Sigmoid colon (tissue), 6 donors: ENCODE measurements at regions not wholly inside any gene's neighbourhood (a gene's known extent, or its start where the extent isn't known, plus 50 kb on each side); places are given as distances from the start of the nearest gene placed in this dataset.

Experiments used
- DNase-seq: peaks from one replicate; pipeline ENCODE4 v3.0.0-alpha.2; 2019
- H3K27ac ChIP-seq, 4 donors: fragments of 200-600 bp; sonication (generic); one replicate each; pipeline ENCODE4 v1.5.1; 2016 to 2019; ENCODE audit warnings: mild to moderate bottlenecking in 1 of 4
- H3K27me3 ChIP-seq, 3 donors: fragments of 200-600 bp; sonication (generic); one replicate each; pipeline ENCODE4 v1.5.1; 2019; ENCODE audit warnings: mild to moderate bottlenecking in 1 of 3
- H3K36me3 ChIP-seq, 4 donors: fragments of 200-600 bp; sonication (generic); one replicate each; pipeline ENCODE4 v1.5.1; 2016 to 2019
- H3K4me1 ChIP-seq, 4 donors: fragments of 200-600 bp; sonication (generic); one replicate each; pipeline ENCODE4 v1.5.1; 2017 to 2019
- H3K4me3 ChIP-seq, 4 donors: fragments of 200-600 bp; sonication (generic); one replicate each; pipeline ENCODE4 v1.5.1; 2017 to 2019; ENCODE audit warnings: mild to moderate bottlenecking in 2 of 4, moderate library complexity in 1 of 4
- H3K9me3 ChIP-seq, 4 donors: fragments of 200-600 bp in 3 of 4; sonication (generic) in 3 of 4; one replicate each; pipeline versions ENCODE4 v1.5.1 to v1.6.1; 2013 to 2019
- EP300 ChIP-seq, 4 donors: sonication (generic); formaldehyde crosslinking; IDR thresholded peaks; one replicate each; pipeline ENCODE4 v1.6.1; 2017; ENCODE audit warnings: antibody characterized with exemption in 4 of 4
- POLR2A ChIP-seq, 2 donors: fragments of 450-650 bp; IDR thresholded peaks; one replicate each; pipeline ENCODE4 v1.6.1; 2016; ENCODE audit warnings: antibody characterized with exemption in 2 of 2, mild to moderate bottlenecking in 2 of 2, moderate library complexity in 2 of 2
- POLR2AphosphoS5 ChIP-seq, 4 donors: sonication (generic); formaldehyde crosslinking; IDR thresholded peaks; one replicate each; pipeline ENCODE4 v1.6.1; 2017; ENCODE audit warnings: antibody characterized with exemption in 4 of 4
- WGBS, 2 donors: extraction: QIAGEN DNeasy Blood & Tissue Kit; methylation state at CpG; one replicate each; pipeline ENCODE4 v1.1.7; 2013; 5-methylcytosine and 5-hydroxymethylcytosine counted together
- intact Hi-C: fragments of 100-400 bp; cut with DNase I; formaldehyde crosslinking; loops from one replicate; pipeline ENCODE4 v1.15.1; 2023
- TF ChIP-seq, protein P1 (sequence below), 4 experiments: fragments of 450-650 bp in 3 of 4; fragments of 200-600 bp in 1 of 4; IDR thresholded peaks; one replicate each; pipeline ENCODE4 v1.5.1; 2016 to 2019; ENCODE audit warnings: antibody characterized with exemption in 4 of 4, mild to moderate bottlenecking in 3 of 4, moderate library complexity in 2 of 4
- donor health status: healthy with polysubstance abuse.
- donor health status: healthy.

DNA sequence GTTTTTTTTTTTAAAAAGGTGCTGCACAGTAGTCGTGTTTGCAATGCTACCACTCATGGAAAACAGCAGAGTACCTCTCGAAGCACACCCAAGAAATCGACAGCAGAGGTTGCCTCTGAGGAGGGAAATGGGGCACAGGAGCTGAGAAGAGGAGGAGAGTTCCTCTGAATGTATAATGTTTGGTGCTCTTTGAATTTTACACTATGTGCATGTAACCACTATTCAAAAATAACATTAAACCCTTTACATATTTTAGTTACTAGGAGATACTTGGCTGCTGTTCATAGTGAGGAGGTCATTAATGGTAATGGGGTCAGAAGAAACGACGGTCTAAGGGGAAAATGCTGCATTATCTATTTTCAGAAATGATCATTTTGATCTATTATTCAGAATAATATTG lies 129.4 kb upstream of the CLEC14A start:
- Histone ChIP-seq H3K27ac (no peak overlapping the region), H3K36me3 (no peaks in the 10 kb centered on the region), H3K4me1 (peaks cover 0 to 7% (median 5%) of the 10 kb centered on the region in 4 donors), H3K27me3 (no peaks in the 10 kb centered on the region), H3K4me3 (no peak overlapping the region), H3K9me3 (no peaks in the 10 kb centered on the region)
- intact Hi-C loops, result no loop called here
- DNase-seq, result no peak
- TF ChIP-seq, protein P1, sequence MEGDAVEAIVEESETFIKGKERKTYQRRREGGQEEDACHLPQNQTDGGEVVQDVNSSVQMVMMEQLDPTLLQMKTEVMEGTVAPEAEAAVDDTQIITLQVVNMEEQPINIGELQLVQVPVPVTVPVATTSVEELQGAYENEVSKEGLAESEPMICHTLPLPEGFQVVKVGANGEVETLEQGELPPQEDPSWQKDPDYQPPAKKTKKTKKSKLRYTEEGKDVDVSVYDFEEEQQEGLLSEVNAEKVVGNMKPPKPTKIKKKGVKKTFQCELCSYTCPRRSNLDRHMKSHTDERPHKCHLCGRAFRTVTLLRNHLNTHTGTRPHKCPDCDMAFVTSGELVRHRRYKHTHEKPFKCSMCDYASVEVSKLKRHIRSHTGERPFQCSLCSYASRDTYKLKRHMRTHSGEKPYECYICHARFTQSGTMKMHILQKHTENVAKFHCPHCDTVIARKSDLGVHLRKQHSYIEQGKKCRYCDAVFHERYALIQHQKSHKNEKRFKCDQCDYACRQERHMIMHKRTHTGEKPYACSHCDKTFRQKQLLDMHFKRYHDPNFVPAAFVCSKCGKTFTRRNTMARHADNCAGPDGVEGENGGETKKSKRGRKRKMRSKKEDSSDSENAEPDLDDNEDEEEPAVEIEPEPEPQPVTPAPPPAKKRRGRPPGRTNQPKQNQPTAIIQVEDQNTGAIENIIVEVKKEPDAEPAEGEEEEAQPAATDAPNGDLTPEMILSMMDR (IDR thresholded peaks at IDR 0.05), result no peak
- no peak for TF ChIP-seq POLR2AphosphoS5 (IDR thresholded peaks at IDR 0.05)
- TF ChIP-seq POLR2A (IDR thresholded peaks at IDR 0.05), result no peak
- no peak for TF ChIP-seq EP300 (IDR thresholded peaks at IDR 0.05)
- 83 to 84% methylated on average over 5 of the region's 5 CpGs for WGBS, 2 donors

DNA sequence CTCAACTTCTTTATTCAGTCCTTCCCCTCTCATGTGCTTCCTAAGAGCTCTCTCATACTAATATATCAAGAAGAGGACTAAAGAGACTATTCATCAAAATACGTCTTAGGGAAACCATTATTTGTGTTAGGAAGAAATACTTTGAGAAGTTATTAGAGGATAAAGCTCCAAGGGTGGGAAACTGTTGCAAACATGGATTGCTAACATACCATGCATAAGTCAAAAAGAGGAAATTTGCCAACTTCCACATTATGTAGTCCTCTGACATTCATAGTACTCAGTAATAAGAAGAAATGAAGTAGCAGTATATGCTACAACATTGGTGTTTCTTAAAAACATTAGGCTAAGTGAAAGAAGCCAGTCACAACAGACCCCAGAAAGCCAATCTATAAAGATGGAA lies 128.8 kb upstream of the CLEC14A start:
- H3K27ac ChIP-seq, result no peak overlapping the region
- H3K36me3 ChIP-seq, result no peaks in the 10 kb centered on the region
- DNase-seq, result no peak
- no peaks in the 10 kb centered on the region for H3K9me3 ChIP-seq
- intact Hi-C loops, result no loop called here
- no peak overlapping the region for H3K4me3 ChIP-seq
- TF ChIP-seq, protein P1 (IDR thresholded peaks at IDR 0.05), result no peak
- no peak for TF ChIP-seq POLR2AphosphoS5 (IDR thresholded peaks at IDR 0.05)
- no peak for TF ChIP-seq POLR2A (IDR thresholded peaks at IDR 0.05)
- TF ChIP-seq EP300 (IDR thresholded peaks at IDR 0.05), result no peak
- H3K27me3 ChIP-seq, result no peaks in the 10 kb centered on the region
- H3K4me1 ChIP-seq, result peaks cover 0 to 1% (median under 1%) of the 10 kb centered on the region in 4 donors
- 75 to 81% methylated on average over 1 of the region's 1 CpG for WGBS, 2 donors

DNA sequence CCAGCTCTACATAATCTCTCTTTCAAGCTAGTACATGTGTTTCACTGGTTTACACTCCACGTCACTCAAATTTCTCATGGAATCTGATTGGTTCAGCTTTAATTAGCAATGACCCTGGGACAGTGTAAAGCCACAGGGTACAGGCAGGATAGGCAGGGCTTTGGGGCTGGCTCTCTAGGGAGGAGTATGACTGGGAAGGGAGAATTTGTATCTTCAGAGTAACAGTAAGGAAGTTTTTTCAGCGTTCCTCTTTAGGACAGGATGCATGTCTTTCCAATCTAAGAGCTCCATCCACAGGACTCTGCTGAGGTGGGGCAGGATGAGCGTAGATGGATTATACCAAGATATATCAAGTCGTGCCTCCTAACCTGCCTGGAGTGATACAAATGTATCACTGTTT lies 112.0 kb upstream of the CLEC14A start:
- no peak for TF ChIP-seq POLR2A (IDR thresholded peaks at IDR 0.05)
- TF ChIP-seq, protein P1 (IDR thresholded peaks at IDR 0.05), result no peak
- no peak for TF ChIP-seq POLR2AphosphoS5 (IDR thresholded peaks at IDR 0.05)
- no peak for TF ChIP-seq EP300 (IDR thresholded peaks at IDR 0.05)
- WGBS, 2 donors, result 60 to 64% methylated on average over 4 of the region's 4 CpGs
- Histone ChIP-seq H3K27me3 (no peaks in the 10 kb centered on the region), H3K4me3 (no peak overlapping the region), H3K36me3 (no peaks in the 10 kb centered on the region), H3K27ac (no peak overlapping the region), H3K9me3 (no peaks in the 10 kb centered on the region), H3K4me1 (no peaks in the 10 kb centered on the region)
- DNase-seq, result no peak
- intact Hi-C loops, result no loop called here

DNA sequence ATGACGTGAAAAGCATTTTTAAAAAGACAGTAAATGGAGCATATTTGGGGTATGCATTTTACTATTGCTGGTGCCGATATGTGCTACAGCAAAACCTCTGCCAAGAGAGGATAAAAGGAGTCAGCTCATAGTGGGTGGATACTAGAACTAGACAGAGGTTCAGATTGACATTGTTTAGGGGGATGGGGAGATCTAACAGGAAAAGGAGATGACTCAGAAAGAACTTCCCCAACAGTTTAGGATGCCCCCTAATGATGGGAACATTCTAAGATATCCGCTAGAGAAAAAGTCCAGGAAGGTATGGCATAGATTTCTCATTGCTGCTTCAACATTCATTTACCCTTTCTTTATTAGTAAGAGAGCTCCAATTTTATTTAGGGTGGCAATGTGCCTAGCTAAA lies 110.5 kb upstream of the CLEC14A start:
- intact Hi-C loops, result no loop called here
- Histone ChIP-seq H3K27me3 (no peaks in the 10 kb centered on the region), H3K4me1 (no peaks in the 10 kb centered on the region), H3K9me3 (no peaks in the 10 kb centered on the region), H3K27ac (no peak overlapping the region), H3K4me3 (no peak overlapping the region), H3K36me3 (no peaks in the 10 kb centered on the region)
- TF ChIP-seq, protein P1 (IDR thresholded peaks at IDR 0.05), result no peak
- TF ChIP-seq POLR2A (IDR thresholded peaks at IDR 0.05) (no peak), POLR2AphosphoS5 (IDR thresholded peaks at IDR 0.05) (no peak), EP300 (IDR thresholded peaks at IDR 0.05) (no peak)
- DNase-seq, result no peak
- 82 to 88% methylated on average over 3 of the region's 3 CpGs for WGBS, 2 donors

DNA sequence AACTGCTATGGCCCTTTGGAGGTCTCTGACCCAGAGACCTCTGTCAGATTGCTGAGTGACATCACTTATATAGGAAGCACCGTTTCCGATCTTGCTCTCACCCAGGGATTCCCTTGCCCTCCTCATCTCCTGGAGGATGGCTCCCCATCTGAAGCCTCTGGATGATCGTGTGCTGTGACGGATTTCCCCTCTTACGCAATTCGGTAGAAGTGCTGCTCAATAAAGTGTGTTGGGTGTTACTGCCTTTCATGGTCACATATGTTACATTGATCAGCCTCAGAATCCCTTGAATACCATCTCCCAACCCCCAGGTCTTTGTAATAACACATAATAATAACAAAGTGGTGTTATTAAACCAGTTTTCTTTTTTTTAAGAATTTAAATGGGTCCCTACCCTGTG lies 107.3 kb upstream of the CLEC14A start:
- Histone ChIP-seq H3K4me1 (no peaks in the 10 kb centered on the region), H3K9me3 (no peaks in the 10 kb centered on the region), H3K27me3 (no peaks in the 10 kb centered on the region), H3K4me3 (no peak overlapping the region), H3K36me3 (no peaks in the 10 kb centered on the region), H3K27ac (no peak overlapping the region)
- TF ChIP-seq, protein P1 (IDR thresholded peaks at IDR 0.05), result no peak
- TF ChIP-seq POLR2A (IDR thresholded peaks at IDR 0.05), result no peak
- TF ChIP-seq EP300 (IDR thresholded peaks at IDR 0.05), result no peak
- TF ChIP-seq POLR2AphosphoS5 (IDR thresholded peaks at IDR 0.05), result no peak
- 87 to 91% methylated on average over 6 of the region's 6 CpGs for WGBS, 2 donors
- no peak for DNase-seq
- intact Hi-C loops, result no loop called here
